ENCODE measurements at regions not wholly inside any gene's neighbourhood (a gene's known extent, or its start where the extent isn't known, plus 50 kb on each side); places are given as distances from the start of the nearest gene placed in this dataset.

- Histone ChIP-seq H2AFZ (ENCODE audit: insufficient read depth, low read depth, low read length, poor library complexity, severe bottlenecking) (no peak overlapping the region), H3K27ac (ENCODE audit: low read length in 2 of 2) (no peak overlapping the region), H3K4me3 (ENCODE audit: control extremely low read depth in 1 of 5, extremely low read depth in 1 of 5, insufficient read depth in 1 of 5, low read depth in 2 of 5, low read length in 4 of 5) (no peak overlapping the region), H3K27me3 (replicated peaks in 1 of 4; ENCODE audit: control extremely low read depth in 1 of 4, control insufficient read depth in 3 of 4, insufficient read depth in 4 of 4, low read length in 3 of 4) (no peaks in the 10 kb centered on the region), H4K20me1 (ENCODE audit: control insufficient read depth, insufficient read depth, low read length, poor library complexity, severe bottlenecking) (no peaks in the 10 kb centered on the region), H3K9me3 (ENCODE audit: control extremely low read depth in 1 of 3, control insufficient read depth in 2 of 3, insufficient read depth in 1 of 3, low read length in 2 of 3) (peaks cover 0 to 19% (median 0%) of the 10 kb centered on the region in 3 donors), H3K79me2 (ENCODE audit: control insufficient read depth, insufficient read depth, low read length) (no peaks in the 10 kb centered on the region), H3K36me3 (replicated peaks in 1 of 2; ENCODE audit: control extremely low read depth in 1 of 2, control insufficient read depth in 1 of 2, extremely low read depth in 1 of 2, insufficient read depth in 2 of 2, low read length in 1 of 2) (no peaks in the 10 kb centered on the region), H3K4me2 (replicated peaks; ENCODE audit: low read depth, low read length, poor library complexity, severe bottlenecking) (no peak overlapping the region), H3K9ac (ENCODE audit: low read length) (no peak overlapping the region), H3K4me1 (ENCODE audit: control insufficient read depth in 2 of 2, insufficient read depth in 2 of 2, low read length in 2 of 2) (peaks cover 0 to 5% of the 10 kb centered on the region in 2 donors)
- Mint-ChIP-seq H3K4me1 (peaks cover 12% of the 10 kb centered on the region), H3K4me3 (no peak overlapping the region), H3K27ac (no peak overlapping the region), H3K27me3 (peaks cover 9% of the 10 kb centered on the region), H3K9me3 (ENCODE audit: insufficient read depth) (no peaks in the 10 kb centered on the region)
- CTCF ChIA-PET: no interaction called here
- 57% methylated on average over 34 of the region's 35 CpGs for WGBS (ENCODE audit: insufficient coverage)
- POLR2A ChIA-PET: no interaction called here
- intact Hi-C loops (cut with micrococcal nuclease): no loop called here
- TF ChIP-seq CTCF (IDR thresholded peaks at IDR 0.05) (no peak), EZH2 (IDR thresholded peaks at IDR 0.05; ENCODE audit: borderline replicate concordance, insufficient read depth, low read depth, low read length, poor library complexity, severe bottlenecking) (no peak)
- no peak for DNase-seq
- ATAC-seq (ENCODE audit: low read depth): no peak
These were observed 185.4 kb upstream of the SHH start for GRCh38 chr7:155997431-155998327.

GRCh38 chr7:155996718-155997280 lies 184.5 kb upstream of the SHH start:
- no peak overlapping the region for H3K4me3 Mint-ChIP-seq
- WGBS (ENCODE audit: insufficient coverage): 1% methylated on average over 7 of the region's 12 CpGs
- no peak for TF ChIP-seq EZH2 (IDR thresholded peaks at IDR 0.05; ENCODE audit: borderline replicate concordance, insufficient read depth, low read depth, low read length, poor library complexity, severe bottlenecking)
- H2AFZ ChIP-seq (ENCODE audit: insufficient read depth, low read depth, low read length, poor library complexity, severe bottlenecking): peak overlapping the region; percentile 9
- H3K4me2 ChIP-seq (replicated peaks; ENCODE audit: low read depth, low read length, poor library complexity, severe bottlenecking): no peak overlapping the region
- no peaks in the 10 kb centered on the region for H3K36me3 ChIP-seq (replicated peaks in 1 of 2; ENCODE audit: control extremely low read depth in 1 of 2, control insufficient read depth in 1 of 2, extremely low read depth in 1 of 2, insufficient read depth in 2 of 2, low read length in 1 of 2)
- peaks cover 9% of the 10 kb centered on the region for H3K27me3 Mint-ChIP-seq
- POLR2A ChIA-PET: no interaction called here
- CTCF ChIA-PET: no interaction called here
- peaks cover 12% of the 10 kb centered on the region for H3K4me1 Mint-ChIP-seq
- no peak overlapping the region for H3K9ac ChIP-seq (ENCODE audit: low read length)
- no peak overlapping the region for H3K27ac Mint-ChIP-seq
- H3K4me1 ChIP-seq (ENCODE audit: control insufficient read depth in 2 of 2, insufficient read depth in 2 of 2, low read length in 2 of 2): peaks cover 0 to 5% of the 10 kb centered on the region in 2 donors
- no peak overlapping the region for H3K27ac ChIP-seq (ENCODE audit: low read length in 2 of 2)
- intact Hi-C loops (cut with micrococcal nuclease): no loop called here
- H3K27me3 ChIP-seq (replicated peaks in 1 of 4; ENCODE audit: control extremely low read depth in 1 of 4, control insufficient read depth in 3 of 4, insufficient read depth in 4 of 4, low read length in 3 of 4): no peaks in the 10 kb centered on the region
- H3K79me2 ChIP-seq (ENCODE audit: control insufficient read depth, insufficient read depth, low read length): no peaks in the 10 kb centered on the region
- ATAC-seq (ENCODE audit: low read depth) (no peak), DNase-seq (no peak)
- no peaks in the 10 kb centered on the region for H3K9me3 Mint-ChIP-seq (ENCODE audit: insufficient read depth)
- H3K4me3 ChIP-seq (ENCODE audit: control extremely low read depth in 1 of 5, extremely low read depth in 1 of 5, insufficient read depth in 1 of 5, low read depth in 2 of 5, low read length in 4 of 5): no peak overlapping the region
- H3K9me3 ChIP-seq (ENCODE audit: control extremely low read depth in 1 of 3, control insufficient read depth in 2 of 3, insufficient read depth in 1 of 3, low read length in 2 of 3): peaks cover 0 to 24% (median 0%) of the 10 kb centered on the region in 3 donors
- H4K20me1 ChIP-seq (ENCODE audit: control insufficient read depth, insufficient read depth, low read length, poor library complexity, severe bottlenecking): no peaks in the 10 kb centered on the region

Measured in B cell (primary cell).